Ramos (cell line): ENCODE measurements at regions not wholly inside any gene's neighbourhood (a gene's known extent, or its start where the extent isn't known, plus 50 kb on each side); places are given as distances from the start of the nearest gene placed in this dataset.

Experiments used
- in situ Hi-C: fragments of 300-500 bp; cut with MboI; formaldehyde crosslinking; loops from one replicate; pipeline ENCODE4 v1.14.3; 2022; ENCODE audit warnings: low sequenced_read_pairs; ENCODE audit not compliant: unreplicated experiment

GRCh38 chr12:111033281-111034082 lies 113.1 kb upstream of the MYL2 start:
- in situ Hi-C loops, result no loop called here

DNA sequence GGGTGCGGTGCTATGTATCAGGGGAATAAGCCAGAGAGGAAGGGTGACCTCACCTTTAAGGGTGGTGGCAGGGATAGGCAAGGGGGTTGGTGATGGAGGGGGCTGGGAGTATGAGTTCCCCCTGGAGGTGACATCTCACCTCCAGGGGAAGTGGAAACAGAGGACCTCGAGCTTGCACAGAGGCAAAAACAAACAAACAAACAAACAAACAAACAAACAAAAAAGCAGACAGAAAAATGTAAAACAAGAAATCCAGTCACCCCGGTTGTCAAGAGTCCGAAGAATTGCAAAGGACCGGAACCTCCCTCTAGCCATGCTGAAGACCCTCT lies 112.2 kb upstream of the MYL2 start:
- in situ Hi-C loops, result no loop called here

- in situ Hi-C loops, result no loop called here
Measured at GRCh38 chr12:111031916-111032590, 111.7 kb upstream of the MYL2 start.

DNA sequence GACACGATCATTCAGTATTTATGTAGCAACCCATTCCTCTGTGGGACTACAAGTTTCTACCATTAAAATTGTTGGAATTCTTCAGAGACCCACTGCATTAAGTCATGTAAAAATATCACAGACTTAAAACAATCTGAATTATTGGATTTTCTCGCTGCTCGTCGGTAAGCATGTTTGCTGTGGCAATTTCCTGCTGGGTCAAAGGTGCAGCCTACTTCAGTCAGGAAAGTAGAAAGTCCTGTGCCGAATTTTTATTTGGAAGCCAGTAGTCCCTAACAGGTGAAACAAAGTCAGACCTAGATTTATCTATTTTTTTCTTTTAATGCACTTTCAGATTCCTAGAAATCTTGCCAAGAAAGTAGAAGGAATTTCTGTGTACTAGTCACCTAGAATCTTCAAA lies 110.4 kb upstream of the MYL2 start:
- in situ Hi-C loops, result no loop called here

GRCh38 chr12:111029732-111030131 lies 109.4 kb upstream of the MYL2 start:
- in situ Hi-C loops, result loop anchor here (10.0 kb wide), 1 partner anchor 145 kb away; no protein-coding TSS in a partner anchor

GRCh38 chr12:111029305-111029704 lies 108.9 kb upstream of the MYL2 start:
- in situ Hi-C loops, result loop anchor here (10.0 kb wide), 1 partner anchor 145 kb away; no protein-coding TSS in a partner anchor

- in situ Hi-C loops, result loop anchor here (10.0 kb wide), 1 partner anchor 146 kb away; no protein-coding TSS in a partner anchor
Measured at GRCh38 chr12:111028830-111029229, 108.5 kb upstream of the MYL2 start.

DNA sequence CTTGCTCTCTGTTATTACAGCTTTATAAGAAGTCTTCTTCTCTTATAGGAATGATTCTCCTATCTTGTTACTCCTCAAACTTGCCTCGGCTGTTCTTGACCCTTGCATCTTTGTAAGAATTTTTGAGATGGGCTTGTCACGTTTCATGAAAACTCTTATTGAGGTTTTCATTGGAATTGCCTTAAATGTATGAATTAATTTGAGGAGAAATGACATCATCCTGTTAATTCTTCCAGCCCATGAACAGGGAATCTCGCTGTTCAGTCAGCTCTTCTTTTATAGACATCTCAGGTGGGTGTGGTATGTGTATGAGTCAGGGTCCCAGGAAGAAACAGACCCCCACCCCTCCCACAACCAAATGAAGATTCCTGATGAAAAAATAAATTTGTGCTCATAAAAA lies 107.1 kb upstream of the MYL2 start:
- in situ Hi-C loops, result loop anchor here (10.0 kb wide), 1 partner anchor 147 kb away; no protein-coding TSS in a partner anchor

DNA sequence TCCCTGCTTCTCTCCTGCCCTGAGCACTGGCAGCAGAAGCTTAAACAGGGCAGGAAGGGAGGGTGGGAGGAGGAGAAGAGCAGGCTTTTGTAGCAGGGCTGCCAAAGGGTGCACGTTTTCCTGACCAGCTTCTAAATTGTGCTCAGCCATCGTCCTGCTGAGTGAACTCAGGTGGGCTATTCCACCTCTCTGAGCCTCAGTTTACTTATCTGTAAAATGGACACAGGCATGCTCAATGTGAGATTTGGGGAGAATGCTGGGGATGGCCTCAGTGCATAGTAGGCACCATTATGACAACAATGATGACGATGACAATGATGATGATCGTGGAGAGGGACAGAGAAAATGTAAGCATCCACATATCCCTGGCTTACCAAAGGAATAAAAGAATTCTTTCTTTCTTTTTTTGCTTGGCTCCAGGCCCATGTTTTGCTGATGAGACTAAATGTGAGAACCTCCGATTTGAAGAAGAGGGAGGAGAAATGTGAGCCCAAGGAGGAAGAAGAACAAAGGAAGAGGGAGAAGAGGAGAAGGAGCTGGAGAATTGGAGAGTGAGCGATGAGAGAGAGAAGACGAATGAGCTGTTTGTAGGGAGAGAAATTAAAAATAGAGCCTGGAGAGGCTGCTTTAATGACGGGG lies 105.5 kb upstream of the MYL2 start:
- in situ Hi-C loops, result loop anchor here (10.0 kb wide), 1 partner anchor 149 kb away; no protein-coding TSS in a partner anchor

GRCh38 chr12:111025301-111025700 lies 104.9 kb upstream of the MYL2 start:
- in situ Hi-C loops, result loop anchor here (10.0 kb wide), 1 partner anchor 150 kb away; no protein-coding TSS in a partner anchor

DNA sequence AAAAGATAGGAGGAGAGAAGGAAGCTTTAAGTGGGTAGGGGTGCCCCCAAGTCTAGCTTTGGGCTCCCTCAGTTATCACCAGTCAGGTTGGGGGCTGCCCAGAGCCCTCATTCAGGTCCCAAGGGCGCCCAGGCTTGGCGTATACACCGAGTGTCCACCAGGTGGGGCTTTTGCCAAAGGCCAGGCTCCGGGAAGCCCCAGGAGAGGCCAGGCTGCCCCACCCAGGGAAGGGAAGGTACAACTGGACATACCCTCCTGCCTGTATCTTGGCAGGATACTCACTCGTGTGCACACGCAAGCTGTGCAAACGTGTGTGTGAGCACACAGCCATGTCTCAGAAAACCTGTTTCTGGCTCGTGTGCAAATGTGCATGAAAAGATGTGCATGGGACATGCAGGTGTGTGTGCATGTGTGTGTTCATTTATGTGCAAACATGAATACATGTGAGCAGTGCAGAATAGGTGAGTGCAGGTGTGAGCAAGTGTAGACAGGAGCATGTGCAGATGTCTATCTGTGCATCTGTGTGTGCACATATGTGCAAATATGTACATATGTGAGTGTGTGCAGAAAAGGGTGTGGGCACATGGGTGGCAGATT lies 103.9 kb upstream of the MYL2 start:
- in situ Hi-C loops, result loop anchor here (5.0 to 10.0 kb wide), 2 partner anchors 150 to 288 kb away; no protein-coding TSS in a partner anchor

DNA sequence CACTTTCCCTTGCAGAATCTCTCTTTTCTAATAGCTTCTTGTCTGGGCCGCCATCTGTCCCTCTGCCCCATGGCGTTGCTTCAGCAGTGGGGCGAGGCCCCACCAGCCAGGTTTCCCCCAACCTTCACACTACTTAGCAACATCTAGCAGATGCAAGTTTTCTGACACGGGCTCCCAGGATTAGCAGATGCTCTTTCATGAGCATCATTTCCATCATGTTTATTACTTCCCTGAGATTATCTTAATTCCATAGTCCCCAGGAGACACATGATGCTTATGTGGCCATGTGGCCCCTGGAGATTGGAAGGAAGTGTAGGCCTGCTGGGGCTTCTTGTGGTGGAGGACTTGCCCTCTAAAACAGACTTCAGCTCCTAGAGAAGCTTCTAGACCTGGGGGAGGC lies 102.0 kb upstream of the MYL2 start:
- in situ Hi-C loops, result loop anchor here (5.0 to 10.0 kb wide), 2 partner anchors 152 to 290 kb away; no protein-coding TSS in a partner anchor

GRCh38 chr12:111014547-111014946 lies 94.2 kb upstream of the MYL2 start:
- in situ Hi-C loops, result no loop called here

GRCh38 chr12:111012918-111013317 lies 92.5 kb upstream of the MYL2 start:
- in situ Hi-C loops, result no loop called here

- in situ Hi-C loops, result no loop called here
Measured at GRCh38 chr12:111011999-111012600, 91.7 kb upstream of the MYL2 start.

DNA sequence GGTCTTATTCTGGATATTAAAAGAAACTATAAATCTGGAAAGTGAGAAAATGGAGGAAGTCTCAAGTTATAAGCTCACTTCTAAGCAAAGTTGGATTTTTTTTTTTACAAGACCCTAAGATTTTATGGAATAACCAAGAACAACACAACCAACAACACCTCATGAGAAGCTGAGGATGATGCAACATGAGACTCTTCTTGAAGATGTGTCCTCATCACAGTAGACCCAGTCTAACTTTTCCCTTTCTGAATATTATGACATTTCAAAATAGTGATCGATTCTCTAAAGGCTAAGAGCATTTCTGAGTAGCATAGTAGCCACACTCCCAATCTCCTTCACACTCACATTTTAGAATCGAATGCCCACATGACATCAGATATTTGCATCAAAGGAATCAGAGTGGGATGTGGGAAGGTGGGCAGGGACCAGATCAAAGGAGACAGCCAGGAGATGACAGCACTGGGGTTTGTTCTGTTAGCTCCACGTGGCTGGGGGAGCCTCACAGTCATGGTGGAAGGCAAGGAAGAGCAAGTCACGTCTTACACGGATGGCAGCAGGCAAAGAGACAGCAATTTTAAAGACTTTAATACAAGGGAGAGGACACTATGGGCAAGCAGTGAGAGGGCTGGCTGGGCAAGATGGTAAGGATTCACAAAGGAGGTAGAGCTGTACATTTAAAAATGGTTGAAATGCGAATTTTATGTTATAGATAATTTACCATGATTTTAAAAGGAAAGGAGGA lies 90.7 kb upstream of the MYL2 start:
- in situ Hi-C loops, result no loop called here

- in situ Hi-C loops, result no loop called here
Measured at GRCh38 chr12:111010061-111010460, 89.7 kb upstream of the MYL2 start.

DNA sequence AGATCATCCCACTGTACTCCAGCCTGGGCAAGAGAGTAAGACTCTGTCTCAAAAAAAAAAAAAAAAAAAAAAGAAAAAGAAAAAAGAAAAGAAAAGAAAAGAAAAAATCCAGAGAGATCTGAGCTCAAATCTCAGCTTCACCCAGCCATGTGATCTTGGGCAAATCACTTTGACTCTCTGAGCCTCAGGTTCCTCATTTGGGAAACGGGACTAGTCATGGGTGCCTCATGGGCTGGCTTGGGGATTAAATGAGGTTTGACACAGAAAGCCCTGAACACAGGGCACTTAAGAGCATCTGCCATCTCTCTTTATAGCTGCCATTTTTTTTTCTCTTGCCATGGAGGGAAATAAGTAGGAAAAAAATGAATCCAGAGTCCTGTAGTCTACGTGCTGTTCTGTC lies 86.2 kb upstream of the MYL2 start:
- in situ Hi-C loops, result no loop called here

DNA sequence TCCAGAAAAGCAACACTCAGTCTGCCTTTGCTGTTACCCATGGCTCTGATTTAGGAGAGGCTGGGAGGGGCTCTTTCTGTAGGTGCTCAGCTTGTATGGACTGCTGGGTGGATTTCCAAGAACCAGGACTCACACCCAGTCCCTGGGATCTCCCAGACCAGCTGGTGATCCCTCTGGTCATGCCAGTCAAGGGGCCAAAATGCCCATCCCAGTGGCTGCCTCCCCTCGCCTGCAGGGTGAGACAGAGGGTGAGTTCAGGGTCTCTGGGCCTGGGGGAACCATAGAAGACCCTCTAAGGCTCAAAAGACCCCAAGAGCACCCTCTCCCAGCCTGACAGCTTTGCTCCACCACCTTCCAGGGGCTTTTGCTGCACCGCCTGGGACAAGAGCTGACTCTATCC lies 78.6 kb upstream of the MYL2 start:
- in situ Hi-C loops, result no loop called here
